ENCODE measurements at regions not wholly inside any gene's neighbourhood (a gene's known extent, or its start where the extent isn't known, plus 50 kb on each side); places are given as distances from the start of the nearest gene placed in this dataset.
"Not testable (repeated sequence)": the region's sequence is repeated elsewhere in the genome, so short reads cannot be mapped to it uniquely, and the experiment has no call there.

DNA sequence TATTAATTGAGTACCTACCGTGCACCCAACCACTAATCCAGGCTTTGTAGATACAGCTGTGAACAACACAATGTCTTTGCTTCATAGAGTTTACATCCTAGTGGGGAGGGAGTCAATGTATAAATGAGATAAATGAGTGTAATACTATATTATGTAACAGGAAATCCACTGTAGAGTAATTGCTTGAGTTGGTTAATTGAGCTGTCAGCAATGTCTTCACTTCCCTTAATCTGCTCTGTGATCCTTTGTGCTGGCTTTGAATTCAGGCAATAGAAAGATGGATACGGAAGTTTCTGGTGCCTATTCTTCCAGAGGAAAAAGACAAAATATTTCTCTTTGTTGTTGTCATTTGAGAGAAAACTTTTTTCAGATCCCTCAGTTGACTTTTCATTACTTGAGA, 104.0 kb upstream of the SLC16A7 start:
- TF ChIP-seq, protein P1, sequence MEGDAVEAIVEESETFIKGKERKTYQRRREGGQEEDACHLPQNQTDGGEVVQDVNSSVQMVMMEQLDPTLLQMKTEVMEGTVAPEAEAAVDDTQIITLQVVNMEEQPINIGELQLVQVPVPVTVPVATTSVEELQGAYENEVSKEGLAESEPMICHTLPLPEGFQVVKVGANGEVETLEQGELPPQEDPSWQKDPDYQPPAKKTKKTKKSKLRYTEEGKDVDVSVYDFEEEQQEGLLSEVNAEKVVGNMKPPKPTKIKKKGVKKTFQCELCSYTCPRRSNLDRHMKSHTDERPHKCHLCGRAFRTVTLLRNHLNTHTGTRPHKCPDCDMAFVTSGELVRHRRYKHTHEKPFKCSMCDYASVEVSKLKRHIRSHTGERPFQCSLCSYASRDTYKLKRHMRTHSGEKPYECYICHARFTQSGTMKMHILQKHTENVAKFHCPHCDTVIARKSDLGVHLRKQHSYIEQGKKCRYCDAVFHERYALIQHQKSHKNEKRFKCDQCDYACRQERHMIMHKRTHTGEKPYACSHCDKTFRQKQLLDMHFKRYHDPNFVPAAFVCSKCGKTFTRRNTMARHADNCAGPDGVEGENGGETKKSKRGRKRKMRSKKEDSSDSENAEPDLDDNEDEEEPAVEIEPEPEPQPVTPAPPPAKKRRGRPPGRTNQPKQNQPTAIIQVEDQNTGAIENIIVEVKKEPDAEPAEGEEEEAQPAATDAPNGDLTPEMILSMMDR (IDR thresholded peaks at IDR 0.05), result no peak
- no peak for TF ChIP-seq POLR2A (IDR thresholded peaks at IDR 0.05)
- Histone ChIP-seq H3K27ac (no peak overlapping the region), H3K27me3 (no peaks in the 10 kb centered on the region), H3K4me1 (no peaks in the 10 kb centered on the region), H3K36me3 (replicated peaks in 1 of 2; ENCODE audit: insufficient read depth in 1 of 2, low read depth in 2 of 2) (no peaks in the 10 kb centered on the region), H3K4me3 (no peak overlapping the region), H3K9me3 (no peaks in the 10 kb centered on the region)
- DNase-seq (no peak), ATAC-seq (no peak)
- 79 to 86% methylated on average over 2 of the region's 2 CpGs for WGBS, 2 donors
- intact Hi-C loops (cut with DNase I), result no loop called here

DNA sequence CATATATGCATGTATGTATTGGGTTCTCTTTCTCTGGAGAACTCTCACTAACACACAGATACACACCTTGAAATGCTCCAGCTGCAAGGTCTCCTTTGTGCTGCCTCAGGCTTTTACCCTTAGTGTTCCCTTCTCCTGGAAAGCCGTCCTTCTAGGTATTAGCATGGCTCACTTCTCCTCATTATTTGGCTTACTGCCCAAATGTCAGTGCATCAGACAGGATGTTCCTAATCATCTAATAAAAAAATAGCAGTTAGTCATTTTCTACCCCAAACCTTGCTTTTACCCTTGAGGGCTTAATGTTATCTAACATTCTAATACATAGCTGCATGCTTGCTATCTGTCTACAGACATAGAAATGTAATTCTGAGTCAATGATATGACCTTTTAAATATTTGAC, 109.0 kb upstream of the SLC16A7 start:
- intact Hi-C loops (cut with DNase I), result no loop called here
- H3K4me3 ChIP-seq, result no peak overlapping the region
- no peaks in the 10 kb centered on the region for H3K4me1 ChIP-seq
- DNase-seq (no peak), ATAC-seq (no peak)
- WGBS, 2 donors, result 0 to 4% methylated on average over 1 of the region's 1 CpG
- H3K27ac ChIP-seq, result no peak overlapping the region
- no peaks in the 10 kb centered on the region for H3K27me3 ChIP-seq
- no peaks in the 10 kb centered on the region for H3K36me3 ChIP-seq (replicated peaks in 1 of 2; ENCODE audit: insufficient read depth in 1 of 2, low read depth in 2 of 2)
- TF ChIP-seq, protein P1 (IDR thresholded peaks at IDR 0.05), result no peak
- TF ChIP-seq POLR2A (IDR thresholded peaks at IDR 0.05), result no peak
- H3K9me3 ChIP-seq, result no peaks in the 10 kb centered on the region

DNA sequence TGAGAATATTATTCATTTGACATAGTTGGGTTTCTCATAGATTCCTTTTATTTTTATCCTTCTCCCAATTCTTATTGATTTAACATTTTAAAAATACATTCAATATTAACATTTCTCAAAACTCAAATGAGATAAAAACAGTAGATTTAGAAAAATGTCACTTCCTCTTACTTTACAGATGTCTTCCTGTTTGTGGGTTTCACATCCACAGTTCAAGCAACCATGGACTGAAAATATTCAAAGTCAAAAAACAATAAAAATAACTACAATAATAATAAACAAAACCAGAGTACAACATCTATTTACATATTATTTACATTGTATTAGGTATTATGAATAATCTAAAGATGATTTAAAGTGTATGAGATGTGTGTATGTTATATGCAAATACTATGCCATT, 111.3 kb upstream of the SLC16A7 start:
- no peak overlapping the region for H3K4me3 ChIP-seq
- H3K4me1 ChIP-seq, result no peaks in the 10 kb centered on the region
- DNase-seq, result no peak
- H3K9me3 ChIP-seq, result no peaks in the 10 kb centered on the region
- H3K27me3 ChIP-seq, result no peaks in the 10 kb centered on the region
- intact Hi-C loops (cut with DNase I), result no loop called here
- TF ChIP-seq, protein P1 (IDR thresholded peaks at IDR 0.05), result no peak
- no peak for TF ChIP-seq POLR2A (IDR thresholded peaks at IDR 0.05)
- no peaks in the 10 kb centered on the region for H3K36me3 ChIP-seq (replicated peaks in 1 of 2; ENCODE audit: insufficient read depth in 1 of 2, low read depth in 2 of 2)
- no peak overlapping the region for H3K27ac ChIP-seq
- no peak for ATAC-seq

DNA sequence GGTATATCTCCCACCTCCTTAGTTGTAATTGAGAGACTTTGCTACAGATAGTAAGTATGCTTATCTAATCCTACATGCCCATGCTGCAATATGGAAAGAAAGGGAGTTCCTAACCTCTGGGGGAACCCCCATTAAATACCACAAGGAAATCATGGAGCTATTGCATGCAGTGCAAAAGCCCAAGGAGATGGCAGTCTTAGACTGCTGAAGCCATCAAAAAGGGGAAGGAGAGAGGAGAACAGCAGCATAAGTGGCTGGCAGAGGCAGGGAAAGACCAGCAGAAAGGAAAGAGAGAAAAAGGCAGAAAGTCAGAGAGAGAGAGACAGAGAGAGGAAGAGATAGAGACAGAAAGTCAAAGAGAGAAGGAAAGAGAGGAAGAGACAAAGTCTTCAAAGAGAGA, 121.6 kb upstream of the SLC16A7 start:
- H3K9me3 ChIP-seq; H3K4me3 ChIP-seq; H3K27me3 ChIP-seq; intact Hi-C loops (cut with DNase I); H3K4me1 ChIP-seq; ATAC-seq; DNase-seq; H3K36me3 ChIP-seq (replicated peaks in 1 of 2; ENCODE audit: insufficient read depth in 1 of 2, low read depth in 2 of 2); H3K27ac ChIP-seq: not testable (repeated sequence)

DNA sequence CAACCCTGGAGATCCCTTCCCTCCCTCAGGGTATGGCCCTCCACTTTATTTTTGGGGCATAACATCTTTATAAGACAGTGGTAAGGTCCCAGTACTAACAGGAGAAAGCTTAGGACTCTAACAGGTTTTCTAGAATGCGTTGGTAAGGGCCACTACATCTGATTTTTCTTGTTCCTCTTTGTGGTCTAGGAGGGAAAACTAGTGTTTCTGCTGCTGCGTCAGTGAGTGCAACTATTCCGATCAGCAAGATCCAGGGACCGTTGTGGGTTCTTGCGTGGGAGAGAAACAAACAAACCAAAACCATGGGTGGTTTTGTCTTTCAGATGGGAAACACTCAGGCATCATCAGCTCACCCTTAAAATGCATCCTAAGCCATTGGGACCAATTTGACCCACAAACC, 123.6 kb upstream of the SLC16A7 start:
- ATAC-seq (no peak), DNase-seq (peak in 1 of 4 donors; percentile 25)
- Histone ChIP-seq H3K36me3 (replicated peaks in 1 of 2; ENCODE audit: insufficient read depth in 1 of 2, low read depth in 2 of 2) (no peaks in the 10 kb centered on the region), H3K9me3 (no peaks in the 10 kb centered on the region), H3K27me3 (no peaks in the 10 kb centered on the region), H3K4me1 (no peaks in the 10 kb centered on the region), H3K4me3 (no peak overlapping the region), H3K27ac (no peak overlapping the region)
- no peak for TF ChIP-seq POLR2A (IDR thresholded peaks at IDR 0.05)
- TF ChIP-seq, protein P1 (IDR thresholded peaks at IDR 0.05), result no peak
- intact Hi-C loops (cut with DNase I), result no loop called here
- 59 to 70% methylated on average over 5 of the region's 5 CpGs for WGBS, 2 donors
